ENCODE measurements at regions not wholly inside any gene's neighbourhood (a gene's known extent, or its start where the extent isn't known, plus 50 kb on each side); places are given as distances from the start of the nearest gene placed in this dataset.

DNA sequence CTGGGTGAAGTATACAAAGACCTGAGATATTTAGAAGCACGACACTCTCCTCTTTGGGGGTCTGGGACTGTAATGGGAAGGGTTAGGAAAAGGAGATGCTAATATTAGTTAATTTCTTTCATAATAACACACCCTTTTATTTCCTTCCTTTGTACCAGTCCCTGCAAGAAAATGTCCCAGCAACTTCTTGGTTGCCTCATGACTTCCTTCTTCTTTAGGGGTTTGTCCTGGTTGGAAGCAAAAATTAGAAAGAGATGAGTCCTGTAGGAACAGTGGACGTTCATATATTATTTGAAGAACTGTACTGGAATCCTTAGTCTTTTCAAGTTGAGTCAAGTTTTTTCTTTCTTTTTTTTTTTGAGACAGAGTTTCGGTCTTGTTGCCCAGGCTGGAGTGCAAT is 227.8 kb upstream of the TBL1XR1 start:
- TF ChIP-seq, protein P1, sequence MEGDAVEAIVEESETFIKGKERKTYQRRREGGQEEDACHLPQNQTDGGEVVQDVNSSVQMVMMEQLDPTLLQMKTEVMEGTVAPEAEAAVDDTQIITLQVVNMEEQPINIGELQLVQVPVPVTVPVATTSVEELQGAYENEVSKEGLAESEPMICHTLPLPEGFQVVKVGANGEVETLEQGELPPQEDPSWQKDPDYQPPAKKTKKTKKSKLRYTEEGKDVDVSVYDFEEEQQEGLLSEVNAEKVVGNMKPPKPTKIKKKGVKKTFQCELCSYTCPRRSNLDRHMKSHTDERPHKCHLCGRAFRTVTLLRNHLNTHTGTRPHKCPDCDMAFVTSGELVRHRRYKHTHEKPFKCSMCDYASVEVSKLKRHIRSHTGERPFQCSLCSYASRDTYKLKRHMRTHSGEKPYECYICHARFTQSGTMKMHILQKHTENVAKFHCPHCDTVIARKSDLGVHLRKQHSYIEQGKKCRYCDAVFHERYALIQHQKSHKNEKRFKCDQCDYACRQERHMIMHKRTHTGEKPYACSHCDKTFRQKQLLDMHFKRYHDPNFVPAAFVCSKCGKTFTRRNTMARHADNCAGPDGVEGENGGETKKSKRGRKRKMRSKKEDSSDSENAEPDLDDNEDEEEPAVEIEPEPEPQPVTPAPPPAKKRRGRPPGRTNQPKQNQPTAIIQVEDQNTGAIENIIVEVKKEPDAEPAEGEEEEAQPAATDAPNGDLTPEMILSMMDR (IDR thresholded peaks at IDR 0.05): no peak
- no peak for TF ChIP-seq POLR2A (IDR thresholded peaks at IDR 0.05)

All from thyroid gland (tissue), 4 donors.